ENCODE measurements at regions not wholly inside any gene's neighbourhood (a gene's known extent, or its start where the extent isn't known, plus 50 kb on each side); places are given as distances from the start of the nearest gene placed in this dataset.

DNA sequence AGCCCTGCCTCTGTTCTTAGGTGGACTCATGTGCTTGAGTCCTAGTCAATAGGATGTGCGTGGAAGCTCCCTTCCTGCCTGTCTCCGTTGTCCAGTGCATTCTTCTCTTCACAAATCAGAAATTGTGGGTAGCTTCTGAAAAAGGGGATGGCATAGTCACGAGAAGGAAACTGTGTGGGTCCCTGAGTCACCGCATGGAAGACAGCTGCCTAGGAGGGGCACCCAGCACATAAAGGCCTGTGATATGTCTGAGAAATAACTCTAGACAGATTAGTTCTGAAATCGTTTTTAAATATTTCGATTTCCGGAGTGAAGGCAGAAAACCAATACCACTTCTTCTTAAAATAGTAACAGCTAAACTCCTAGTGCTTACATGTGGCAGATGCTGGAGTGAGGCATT is 974.4 kb downstream of the BCL11B start:
- DNase-seq (ENCODE audit: low read depth), result no peak

DNA sequence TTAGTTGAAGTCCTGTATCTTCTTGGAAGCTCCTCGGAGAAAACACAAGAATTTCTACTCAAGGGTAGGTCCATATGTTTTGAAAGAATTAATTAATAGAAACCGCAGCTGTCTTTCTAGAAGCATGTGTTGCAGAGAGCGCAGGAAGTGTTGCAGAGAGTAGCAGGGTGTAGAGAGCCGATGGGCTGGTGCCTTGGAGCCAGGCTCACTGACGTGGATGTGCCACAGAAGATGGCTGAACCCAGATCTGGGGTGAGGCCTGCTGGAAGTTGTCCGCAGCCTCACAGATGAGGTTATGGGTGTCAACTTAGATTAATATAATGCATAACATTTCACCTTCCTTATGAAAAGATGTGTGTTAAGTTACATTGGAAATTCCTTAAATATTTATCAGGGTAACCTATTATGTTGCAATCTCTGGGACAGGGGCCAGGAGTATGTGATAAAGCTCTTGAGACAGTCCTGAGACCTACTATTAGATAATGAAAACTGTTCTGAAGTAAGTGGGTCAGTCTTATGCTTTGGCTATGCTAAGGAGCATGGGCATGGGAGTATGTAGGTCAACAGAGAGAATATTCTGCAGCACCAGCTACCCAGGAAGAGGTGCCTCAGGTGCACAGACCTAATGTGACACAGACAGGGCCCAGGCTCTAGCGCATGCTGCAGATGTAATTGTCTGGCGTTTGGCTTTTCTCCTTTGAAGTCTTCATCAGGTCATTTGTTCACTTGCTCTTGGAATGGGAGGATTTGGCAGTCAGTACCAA is 973.3 kb downstream of the BCL11B start:
- DNase-seq (ENCODE audit: low read depth), result no peak

DNA sequence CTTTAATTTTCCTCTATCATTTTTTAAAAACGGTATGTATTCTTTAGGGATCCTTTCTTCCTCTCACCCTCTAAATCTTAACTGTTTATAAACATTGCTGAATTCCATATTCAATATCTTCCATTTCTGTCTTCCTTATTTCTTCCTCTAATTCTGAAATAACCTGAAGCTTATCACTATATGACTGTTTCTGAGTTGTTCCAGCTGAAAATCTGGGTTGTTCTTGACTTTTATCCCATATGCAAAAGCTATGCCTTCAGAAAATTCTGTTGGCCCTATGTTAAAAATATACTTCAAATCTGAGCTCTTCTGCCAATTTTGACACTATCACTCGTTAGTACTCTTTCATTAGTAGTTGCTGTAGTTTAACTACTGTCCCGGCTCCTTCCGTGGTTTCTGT is 970.3 kb downstream of the BCL11B start:
- no peak for DNase-seq (ENCODE audit: low read depth)

DNA sequence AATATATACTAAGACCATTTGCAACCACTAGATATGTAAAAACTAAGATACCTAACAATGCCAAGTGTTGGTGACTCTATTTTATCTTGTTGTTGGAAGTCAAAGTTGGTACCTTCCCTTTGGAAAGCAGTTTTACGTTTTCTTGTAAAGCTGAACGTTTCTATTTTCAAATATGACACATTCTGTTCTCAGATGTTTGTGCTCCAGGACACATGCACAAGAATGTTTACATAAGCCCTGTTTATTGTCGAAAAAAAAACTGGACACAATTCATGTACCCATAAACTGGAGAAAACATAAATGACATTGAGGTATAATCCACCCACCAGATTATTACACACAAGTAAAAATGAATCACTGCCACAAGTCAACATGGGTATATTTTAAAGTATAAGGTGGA is 967.4 kb downstream of the BCL11B start:
- no peak for DNase-seq (ENCODE audit: low read depth)

DNA sequence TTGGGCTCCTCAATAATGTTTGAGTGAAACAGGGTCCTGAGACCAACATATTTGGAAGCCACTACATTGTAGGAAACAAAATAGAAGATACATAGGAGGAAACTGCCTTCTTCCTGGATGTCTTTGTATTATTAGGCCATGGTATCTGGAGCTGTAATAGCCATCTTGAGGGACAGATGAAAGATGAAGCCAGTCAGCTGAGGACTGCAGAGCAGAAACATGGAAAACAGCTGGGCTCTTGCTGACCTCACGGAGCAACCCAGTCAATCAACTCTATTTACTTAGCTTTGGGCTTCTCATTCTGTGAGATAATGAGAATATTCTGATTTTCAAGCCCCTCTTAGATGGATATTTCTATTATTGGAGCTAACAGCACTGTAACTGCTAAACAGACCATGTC is 962.4 kb downstream of the BCL11B start:
- DNase-seq (ENCODE audit: low read depth), result no peak

DNA sequence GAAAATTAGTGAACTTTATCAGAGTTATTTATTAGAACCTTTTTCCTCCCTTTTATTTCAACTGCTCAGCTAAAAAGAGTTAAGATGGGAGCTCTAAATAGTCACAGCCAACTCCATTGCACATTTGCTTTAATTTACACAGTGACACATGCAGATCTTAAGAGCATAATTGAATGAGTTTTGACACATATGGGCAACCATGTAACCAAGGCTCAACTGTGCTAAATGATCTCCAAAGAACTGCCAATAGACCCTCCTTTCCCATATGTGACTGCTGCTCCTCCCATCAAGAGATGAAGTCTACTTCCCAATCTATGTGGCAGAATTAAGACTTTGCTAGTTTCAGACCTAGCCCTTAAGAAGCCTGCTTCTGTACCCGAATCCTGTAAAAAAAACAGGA is 960.0 kb downstream of the BCL11B start:
- no peak for DNase-seq (ENCODE audit: low read depth)

DNA sequence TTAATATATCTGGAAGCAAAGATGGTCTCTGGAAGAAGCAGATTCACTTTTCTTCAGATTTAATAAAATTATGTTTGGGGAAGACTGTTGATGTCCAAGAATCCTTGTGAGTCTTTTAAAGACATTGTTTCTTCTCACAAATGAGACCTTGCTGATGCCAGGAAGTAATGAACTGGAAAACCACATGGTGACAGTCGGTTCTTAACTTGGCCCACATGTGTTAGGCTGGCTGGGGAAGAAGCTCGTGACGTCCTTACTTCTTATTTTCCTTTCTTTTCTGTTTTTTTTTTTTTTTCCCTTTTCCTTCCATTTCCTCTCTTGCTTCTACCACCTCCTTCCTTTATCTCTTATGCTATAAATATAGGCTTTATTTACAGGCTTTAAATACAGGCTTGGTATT is 950.2 kb downstream of the BCL11B start:
- no peak for DNase-seq (ENCODE audit: low read depth)

DNA sequence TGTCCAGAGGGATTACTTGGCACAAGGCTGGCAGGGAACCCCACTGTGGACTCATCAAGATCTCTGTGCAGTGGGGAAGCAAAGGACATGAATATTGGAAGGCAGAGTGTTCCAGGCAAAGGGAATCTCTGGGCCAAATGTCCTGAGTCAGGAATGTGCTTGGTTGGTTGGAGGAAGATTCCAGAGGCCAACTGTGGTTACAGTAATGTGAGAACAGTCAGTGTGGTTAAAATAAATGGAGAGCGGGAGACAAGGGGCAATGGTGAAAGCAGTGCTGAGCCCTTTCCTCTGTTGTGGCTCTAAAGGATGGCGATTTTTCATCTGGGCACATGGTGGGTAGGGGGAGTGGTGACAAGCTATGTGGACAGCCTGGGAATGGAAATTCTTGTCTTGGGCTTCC is 948.2 kb downstream of the BCL11B start:
- DNase-seq (ENCODE audit: low read depth), result no peak

DNA sequence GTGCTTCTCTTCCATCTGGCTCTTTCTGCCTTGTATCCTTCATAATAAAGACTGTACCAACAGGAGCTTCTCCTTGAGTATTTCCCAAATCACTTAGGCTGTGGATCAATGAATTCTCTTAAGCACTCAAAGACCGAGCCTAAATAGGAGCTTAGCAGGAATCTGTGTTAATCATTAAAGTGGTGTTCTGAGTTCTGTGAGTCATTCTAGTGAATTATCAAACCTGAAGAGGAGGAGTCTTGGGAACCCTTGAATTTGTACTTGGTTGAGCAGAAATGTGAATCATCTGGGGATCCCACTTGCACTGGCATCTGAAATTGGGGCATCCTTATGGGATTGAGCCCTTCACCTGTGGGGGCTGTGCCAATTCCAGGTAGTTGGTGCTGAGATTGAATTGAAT is 946.2 kb downstream of the BCL11B start:
- DNase-seq (ENCODE audit: low read depth), result no peak

DNA sequence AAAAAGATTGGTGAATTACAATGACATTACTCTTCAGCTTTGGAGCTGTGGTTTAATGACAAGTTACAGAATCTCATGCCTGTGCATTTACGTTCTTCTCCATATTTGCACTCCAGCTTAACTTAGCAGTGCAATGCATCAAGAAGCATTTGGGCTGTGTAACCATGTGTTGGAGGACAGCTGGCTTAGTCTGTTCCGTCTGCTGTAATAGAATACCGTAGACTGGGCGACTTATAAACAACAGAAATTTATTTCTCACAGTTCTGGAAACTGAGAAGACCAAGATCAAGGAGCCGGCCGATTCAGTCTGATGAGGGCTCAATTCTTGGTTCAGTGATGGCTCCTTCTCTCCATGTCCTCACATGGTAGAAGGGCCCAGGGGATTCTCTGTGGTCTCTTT is 943.5 kb downstream of the BCL11B start:
- DNase-seq (ENCODE audit: low read depth), result no peak

DNA sequence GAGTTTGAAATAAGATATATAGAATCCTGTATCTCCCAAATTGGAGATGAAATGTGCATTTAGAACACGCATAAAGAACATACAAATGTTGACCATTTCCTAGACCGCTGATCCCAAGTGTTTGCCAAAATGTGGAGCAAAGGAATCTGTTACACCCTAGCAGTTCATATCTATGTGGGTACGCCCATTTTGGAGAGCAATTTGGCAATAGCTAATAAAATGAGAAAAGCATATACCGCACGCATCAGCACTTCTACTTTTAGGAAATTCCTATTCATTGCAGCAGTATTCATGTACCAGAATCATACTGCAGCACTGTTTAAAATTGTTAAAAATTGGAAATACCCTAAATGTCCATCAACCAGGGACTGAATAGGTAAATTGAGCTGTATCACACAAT is 937.8 kb downstream of the BCL11B start:
- no peak for DNase-seq (ENCODE audit: low read depth)

DNA sequence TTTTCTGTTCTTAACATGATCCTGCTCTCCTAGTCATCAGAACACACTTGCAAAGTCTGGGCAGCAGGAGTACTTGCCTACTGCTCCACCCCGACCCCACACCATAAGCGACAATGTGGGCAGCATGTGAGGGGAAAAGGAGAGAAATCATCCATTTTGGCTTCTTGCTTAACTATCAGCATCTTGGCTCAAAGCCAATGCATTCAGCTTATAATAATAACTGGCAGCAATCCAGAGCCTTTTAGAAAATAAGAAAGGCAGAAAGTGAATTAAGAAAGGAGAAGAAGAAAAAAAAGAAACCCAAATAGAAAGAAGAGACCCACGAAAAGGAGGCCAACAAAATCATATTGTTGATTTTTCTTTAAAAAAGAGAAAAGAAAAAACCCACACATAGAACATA is 930.8 kb downstream of the BCL11B start:
- DNase-seq (ENCODE audit: low read depth), result no peak

DNA sequence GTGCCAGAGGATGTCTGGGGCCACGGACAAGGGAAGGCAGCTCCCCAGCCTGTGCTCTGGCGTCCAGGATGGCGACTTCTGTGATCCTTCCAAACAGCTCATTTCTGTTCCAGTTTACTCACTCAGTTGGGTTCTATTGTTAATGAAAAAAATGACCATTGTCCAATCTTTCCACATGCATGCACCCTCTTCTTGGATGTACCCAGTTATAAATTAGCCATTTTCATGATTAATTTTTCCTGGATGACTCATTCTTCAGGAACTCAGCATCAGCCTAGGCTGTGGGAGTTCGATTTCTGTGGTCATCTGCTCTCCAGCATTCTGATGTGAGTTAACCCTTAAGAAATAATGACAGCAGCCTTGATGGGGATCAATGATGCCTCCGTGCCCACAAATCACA is 926.8 kb downstream of the BCL11B start:
- no peak for DNase-seq (ENCODE audit: low read depth)

DNA sequence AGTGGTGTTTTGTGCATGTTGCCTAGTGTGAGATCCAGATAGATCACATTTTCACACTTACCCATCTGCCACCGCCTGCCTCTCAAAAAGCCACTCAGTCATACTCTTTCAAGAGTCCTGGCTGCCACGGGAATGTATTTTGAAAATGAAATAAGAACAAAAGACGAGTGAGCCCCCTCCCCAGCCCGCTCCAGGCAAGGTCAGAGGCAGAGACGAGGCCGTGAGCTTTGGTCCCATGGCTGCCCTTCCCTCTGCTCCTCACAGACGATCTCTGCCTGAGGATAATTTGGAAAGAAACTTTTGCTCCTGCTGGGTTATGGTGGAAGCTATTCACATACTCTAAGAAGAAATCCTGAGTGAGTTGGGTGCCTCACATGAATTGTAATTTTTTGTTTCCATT is 924.3 kb downstream of the BCL11B start:
- DNase-seq (ENCODE audit: low read depth), result no peak

DNA sequence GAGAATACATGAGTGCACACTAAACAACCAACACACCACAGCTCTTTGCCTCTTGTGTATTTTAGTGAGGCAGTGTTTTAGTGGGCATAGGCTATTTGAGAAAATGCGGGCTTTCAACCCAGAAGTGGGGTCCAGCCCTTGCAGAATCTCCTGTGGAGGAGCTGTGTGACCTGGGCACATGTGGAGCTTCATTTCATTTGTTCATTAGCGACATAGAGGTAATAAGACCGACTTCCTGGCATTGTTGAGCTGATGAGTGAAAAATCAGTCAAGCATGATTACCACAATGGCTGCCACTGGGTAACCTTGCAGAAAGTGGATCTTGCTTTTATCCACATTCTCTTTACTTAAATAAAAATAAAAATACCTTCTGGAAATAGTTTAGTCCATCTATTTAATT is 923.5 kb downstream of the BCL11B start:
- DNase-seq (ENCODE audit: low read depth), result no peak

DNA sequence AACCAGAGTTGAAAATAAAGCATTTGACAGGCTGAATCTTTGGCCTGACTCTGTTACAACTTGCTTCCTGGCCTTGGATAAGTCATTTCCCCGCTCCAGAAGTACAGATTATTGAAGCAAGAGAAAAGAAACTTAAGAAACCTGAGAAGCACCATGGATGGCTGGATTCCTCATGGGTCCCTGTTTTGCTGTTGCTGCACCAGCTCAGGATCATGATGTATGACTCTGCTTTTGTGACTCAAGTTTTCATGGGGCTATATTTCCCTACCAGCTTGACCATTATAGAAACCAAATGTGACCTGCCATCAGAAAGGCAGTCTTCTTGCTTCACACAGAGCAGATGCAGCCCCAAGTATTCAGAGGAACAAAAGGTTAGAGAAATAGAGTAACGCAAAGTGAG is 921.8 kb downstream of the BCL11B start:
- no peak for DNase-seq (ENCODE audit: low read depth)

DNA sequence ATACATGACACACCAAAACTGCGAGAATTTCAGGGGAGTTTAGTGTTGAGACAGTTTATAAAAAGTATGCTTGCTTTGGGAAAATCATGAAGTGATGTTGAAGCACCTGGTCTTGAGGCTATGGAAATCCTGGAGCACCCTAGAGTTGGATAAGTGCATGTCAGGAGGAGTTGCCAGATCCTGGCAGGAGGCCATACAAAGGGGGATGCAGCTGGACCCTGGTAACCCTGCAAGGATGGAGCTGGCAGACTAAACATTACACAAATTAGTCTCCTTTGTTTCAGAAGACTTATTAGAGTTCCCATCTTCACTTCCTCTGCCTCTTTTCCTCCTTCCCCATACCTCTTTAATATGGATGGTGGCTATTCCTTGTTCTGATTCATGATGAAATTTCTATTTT is 907.0 kb downstream of the BCL11B start:
- no peak for DNase-seq (ENCODE audit: low read depth)

DNA sequence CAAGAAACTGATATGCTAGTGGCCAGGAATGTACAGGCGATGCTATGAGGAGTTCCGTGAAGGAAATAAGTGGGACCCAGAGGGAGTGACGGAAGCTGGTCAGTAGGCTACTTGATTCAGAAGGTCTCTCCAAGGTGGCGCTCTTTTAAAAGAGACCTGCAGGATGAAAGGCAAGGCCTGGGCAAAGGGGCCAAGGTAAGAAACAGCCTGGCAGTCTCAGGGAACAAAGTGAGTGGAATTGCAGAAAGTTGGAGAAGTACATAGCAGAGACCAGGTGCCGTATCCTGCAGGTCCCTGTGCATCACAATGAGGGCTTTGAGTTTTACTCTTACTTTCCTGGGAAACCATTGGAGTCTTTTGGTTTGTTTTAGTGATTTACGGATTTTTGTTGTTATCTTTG is 905.6 kb downstream of the BCL11B start:
- DNase-seq (ENCODE audit: low read depth), result no peak

DNA sequence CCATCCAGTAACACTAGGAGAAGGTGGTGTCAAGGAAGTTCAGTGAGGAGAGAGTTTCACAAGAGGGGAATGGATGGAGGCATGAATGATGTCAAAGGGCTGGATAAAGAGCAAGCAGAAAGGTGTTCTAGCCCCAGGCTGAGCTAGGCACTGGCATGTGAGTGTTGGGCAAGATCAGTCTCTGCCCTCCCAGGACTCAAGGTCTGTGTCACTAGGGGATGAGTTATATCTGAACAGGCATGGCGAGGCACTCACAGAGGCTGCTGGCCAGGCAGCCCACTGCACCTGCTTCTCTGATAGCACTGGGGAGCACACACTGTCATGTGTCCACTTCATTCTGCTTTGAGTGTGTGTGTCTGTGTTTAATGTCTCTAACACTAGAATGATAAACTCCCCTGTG is 903.8 kb downstream of the BCL11B start:
- no peak for DNase-seq (ENCODE audit: low read depth)

DNA sequence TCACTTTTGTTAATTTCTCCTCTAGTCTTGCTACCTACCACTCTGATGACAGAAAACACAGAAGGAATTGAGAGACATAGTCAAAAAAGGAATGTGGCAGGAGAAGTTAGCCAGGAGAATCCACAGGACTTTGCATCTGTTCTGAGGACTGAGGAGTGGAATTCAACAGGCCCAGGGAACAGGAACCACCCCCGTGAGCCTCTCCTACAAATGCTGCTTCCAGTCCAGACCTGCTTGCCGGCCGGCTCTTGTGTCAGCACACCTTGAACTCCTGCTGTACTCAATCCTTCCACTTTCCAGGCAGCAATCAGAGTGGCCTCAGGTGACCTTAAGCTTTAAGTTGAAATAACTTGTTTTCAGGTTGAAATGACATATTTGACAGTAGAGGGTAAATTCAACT is 903.1 kb downstream of the BCL11B start:
- no peak for DNase-seq (ENCODE audit: low read depth)

DNA sequence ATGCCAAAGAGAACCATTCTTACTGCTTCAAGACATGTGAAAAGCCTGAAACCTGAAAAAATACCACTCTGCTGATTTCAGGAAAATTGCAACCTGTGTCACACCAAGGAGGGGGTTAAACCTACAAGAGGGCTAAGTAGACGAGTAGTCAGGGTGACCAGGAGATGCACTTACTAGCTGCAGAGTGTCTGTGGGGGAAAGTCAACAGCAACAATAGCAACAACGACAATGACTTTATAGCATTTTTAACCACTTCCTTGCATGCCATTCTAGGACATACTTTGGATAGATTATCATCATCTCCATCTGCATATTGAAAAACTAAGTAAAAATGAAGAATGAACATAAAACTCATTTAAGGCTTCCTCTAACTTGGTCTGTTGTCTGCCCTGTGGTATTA is 902.7 kb downstream of the BCL11B start:
- no peak for DNase-seq (ENCODE audit: low read depth)

DNA sequence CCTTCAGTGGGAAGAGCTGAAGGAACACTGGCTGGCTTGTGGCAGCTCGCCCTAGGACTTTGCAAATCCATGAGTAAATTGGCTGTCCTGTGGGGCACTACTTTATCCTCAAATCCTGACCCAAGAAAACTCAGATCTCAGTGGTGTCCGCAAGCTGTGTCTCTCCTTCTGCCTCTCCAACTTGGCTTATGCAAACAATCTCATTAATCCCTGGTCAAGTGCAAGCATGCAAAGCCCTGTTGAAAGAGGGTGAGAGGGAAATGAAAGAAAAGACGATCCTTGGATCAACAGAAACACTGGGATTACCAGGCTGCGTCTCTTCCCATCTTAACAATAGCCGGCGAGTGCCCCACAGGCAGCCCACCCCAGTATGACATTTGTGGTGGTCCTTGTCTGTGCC is 901.6 kb downstream of the BCL11B start:
- no peak for DNase-seq (ENCODE audit: low read depth)

DNA sequence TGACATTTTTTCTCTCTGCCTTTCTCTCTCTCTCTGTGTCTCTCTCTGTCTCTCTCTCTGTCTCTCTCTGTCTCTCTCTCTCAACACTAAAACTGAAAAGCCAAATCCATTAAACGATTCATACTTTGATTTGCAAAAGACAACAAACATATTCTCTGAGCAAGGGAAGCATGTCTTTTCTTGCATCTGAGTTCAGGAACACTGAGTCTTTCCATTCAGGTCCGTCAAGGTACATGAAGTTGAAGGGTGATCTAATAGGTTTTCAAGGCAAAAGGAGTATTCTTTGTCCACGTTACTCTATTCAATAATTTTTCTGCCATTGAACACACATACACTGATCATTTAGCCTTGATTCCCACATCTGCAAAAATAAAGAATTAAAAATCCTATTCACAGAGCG is 900.9 kb downstream of the BCL11B start:
- DNase-seq (ENCODE audit: low read depth), result no peak

DNA sequence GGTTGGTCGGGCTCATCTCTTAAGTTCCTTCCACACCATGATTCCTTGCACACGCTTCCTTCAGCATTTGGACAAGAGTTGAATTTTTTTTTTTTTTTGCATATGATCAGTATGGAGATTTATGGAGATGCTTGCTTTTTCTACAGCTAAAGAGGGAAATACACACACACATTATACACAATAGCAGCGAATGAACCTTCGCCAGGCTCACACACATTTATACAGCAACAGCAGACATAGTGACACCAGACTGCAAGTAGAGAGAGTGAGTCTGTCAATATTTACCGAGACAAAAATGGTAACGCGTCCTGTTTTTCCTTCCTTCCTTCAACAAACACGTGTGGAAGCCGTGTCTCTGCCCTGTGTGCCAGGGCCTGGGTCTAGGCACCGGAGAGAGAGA is 897.9 kb downstream of the BCL11B start:
- no peak for DNase-seq (ENCODE audit: low read depth)

DNA sequence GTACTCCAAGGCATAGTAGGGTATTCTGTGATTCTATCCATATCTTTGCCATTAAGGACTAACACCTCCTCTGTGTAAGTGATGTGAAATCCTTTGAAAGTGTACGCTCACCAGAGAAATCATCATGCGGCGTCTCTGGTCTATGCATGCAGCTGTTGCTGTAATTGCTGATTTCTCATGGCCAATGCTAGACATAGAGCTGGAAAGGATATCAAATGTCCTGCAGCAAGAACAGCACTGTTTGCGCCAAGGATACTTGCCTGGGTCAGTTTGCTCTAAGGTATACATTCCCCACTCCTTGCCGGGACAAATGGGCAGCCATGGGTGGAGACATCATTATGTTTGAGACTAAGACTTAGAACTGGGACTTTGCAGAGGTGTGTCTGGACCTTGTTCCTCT is 896.4 kb downstream of the BCL11B start:
- no peak for DNase-seq (ENCODE audit: low read depth)

All from fibroblast of gingiva (primary cell).